ENCODE measurements at regions not wholly inside any gene's neighbourhood (a gene's known extent, or its start where the extent isn't known, plus 50 kb on each side); places are given as distances from the start of the nearest gene placed in this dataset.

DNA sequence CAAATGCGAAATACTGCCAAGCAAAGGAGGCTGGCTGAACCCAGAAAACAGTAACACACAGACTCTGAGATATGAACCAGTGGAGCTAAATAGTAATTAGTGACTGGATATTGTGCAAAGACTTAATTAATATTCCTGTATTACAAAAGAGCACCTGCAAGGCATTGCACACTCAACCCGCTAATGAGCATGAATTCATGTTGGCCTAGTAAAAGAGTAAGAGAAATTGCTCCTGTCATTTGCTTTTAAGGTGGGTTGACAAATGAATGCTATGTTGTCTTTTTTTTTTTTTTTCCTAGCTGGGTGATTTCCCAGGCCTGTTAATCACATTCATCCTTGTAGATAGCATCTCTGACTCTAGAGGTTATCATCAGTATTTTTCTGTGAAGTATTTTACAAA lies 87.0 kb upstream of the CERS6 start:
- Histone ChIP-seq H3K27ac (ENCODE audit: extremely low read depth, low read depth, low read length) (no peak overlapping the region), H3K4me3 (ENCODE audit: low read depth, low read length) (no peak overlapping the region), H3K9me3 (ENCODE audit: control insufficient read depth, insufficient read depth, low read depth, low read length) (no peaks in the 10 kb centered on the region), H3K36me3 (ENCODE audit: control insufficient read depth in 2 of 2, insufficient read depth in 1 of 2, low read length in 2 of 2) (no peaks in the 10 kb centered on the region), H3K4me1 (ENCODE audit: control insufficient read depth, insufficient read depth, low read length) (no peaks in the 10 kb centered on the region)
- no peak for TF ChIP-seq ZNF423 (tag by site-specific recombination; IDR thresholded peaks at IDR 0.05)
- no peak for TF ChIP-seq ZNF214 (tag by site-specific recombination; IDR thresholded peaks at IDR 0.05; ENCODE audit: borderline replicate concordance)
- no peak for TF ChIP-seq ZNF174 (tag by site-specific recombination; IDR thresholded peaks at IDR 0.05)
- no peak for TF ChIP-seq ZNF175 (tag by site-specific recombination; IDR thresholded peaks at IDR 0.05)
- ChIA-PET POLR2A (no interaction called here), CTCF (interaction anchor here (0.6 to 1.9 kb wide), 3 partner anchors 20 to 1492 kb away, joined by 3 to 4 read pairs (median 3); no protein-coding TSS in a partner anchor)

DNA sequence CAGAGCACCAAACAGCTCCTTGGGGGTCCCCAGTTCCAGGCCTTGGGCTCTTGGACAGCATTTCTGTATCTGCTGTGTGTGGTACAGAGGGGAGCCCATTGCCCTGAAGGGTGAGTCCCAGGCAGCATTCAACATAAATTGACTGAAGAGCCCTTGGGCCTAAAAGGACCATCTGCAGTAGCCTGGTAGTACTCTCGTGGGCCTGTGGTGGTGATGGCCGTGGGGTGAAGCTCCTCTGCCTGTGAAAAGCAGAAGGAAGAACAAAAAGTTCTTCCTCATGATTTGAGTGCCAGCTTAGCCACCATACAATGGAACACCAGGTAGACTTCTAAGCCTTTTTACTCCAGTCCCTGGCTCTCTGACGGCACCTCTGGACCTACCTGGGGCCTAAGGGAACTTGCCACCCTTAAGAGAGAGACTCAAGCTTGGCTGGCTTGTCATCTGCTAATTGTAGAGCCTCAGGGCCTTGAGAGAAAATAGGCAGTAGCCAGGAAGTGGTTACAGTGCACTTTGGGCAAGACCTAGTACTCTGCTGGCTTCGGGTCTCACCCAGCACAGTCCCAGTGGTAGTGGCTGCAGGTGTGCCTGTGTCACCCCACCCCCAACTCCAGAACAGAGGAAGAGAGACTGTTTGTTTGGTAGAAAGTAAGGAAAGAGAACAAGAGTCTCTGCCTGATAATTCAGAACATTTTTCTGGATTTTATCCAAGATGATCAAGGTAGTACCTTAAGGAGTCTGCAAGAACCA lies 84.6 kb upstream of the CERS6 start:
- no peaks in the 10 kb centered on the region for H3K9me3 ChIP-seq (ENCODE audit: control insufficient read depth, insufficient read depth, low read depth, low read length)
- no peaks in the 10 kb centered on the region for H3K36me3 ChIP-seq (ENCODE audit: control insufficient read depth in 2 of 2, insufficient read depth in 1 of 2, low read length in 2 of 2)
- H3K4me3 ChIP-seq (ENCODE audit: low read depth, low read length), result no peak overlapping the region
- H3K27ac ChIP-seq (ENCODE audit: extremely low read depth, low read depth, low read length), result no peak overlapping the region
- no peaks in the 10 kb centered on the region for H3K4me1 ChIP-seq (ENCODE audit: control insufficient read depth, insufficient read depth, low read length)
- ChIA-PET CTCF (interaction anchor here (0.6 kb wide), 1 partner anchor 587 kb away, joined by 4 read pairs; no protein-coding TSS in a partner anchor), POLR2A (no interaction called here)
- no peak for TF ChIP-seq ZNF394 (tag by site-specific recombination; IDR thresholded peaks at IDR 0.05; ENCODE audit: borderline replicate concordance)

DNA sequence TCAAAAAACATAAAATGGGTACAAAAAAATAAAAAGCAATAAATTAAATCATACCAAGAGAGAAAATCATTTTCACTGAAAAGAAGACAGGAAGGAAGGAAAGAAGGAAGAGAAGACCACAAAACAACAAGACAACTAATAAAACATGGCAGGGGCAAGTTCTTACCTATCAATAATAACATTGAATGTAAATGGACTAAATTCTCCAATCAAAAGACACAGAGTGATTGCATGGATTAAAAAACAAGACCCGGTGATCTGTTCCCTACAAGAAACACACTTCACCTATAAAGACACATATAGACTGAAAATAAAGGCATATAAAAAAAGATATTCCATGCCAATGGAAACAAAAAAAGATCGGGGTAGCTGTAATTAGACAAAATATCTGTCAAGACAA lies 82.6 kb upstream of the CERS6 start:
- POLR2A ChIA-PET, result no interaction called here
- no peaks in the 10 kb centered on the region for H3K36me3 ChIP-seq (ENCODE audit: control insufficient read depth in 2 of 2, insufficient read depth in 1 of 2, low read length in 2 of 2)
- CTCF ChIA-PET, result no interaction called here
- H3K4me1 ChIP-seq (ENCODE audit: control insufficient read depth, insufficient read depth, low read length), result no peaks in the 10 kb centered on the region
- no peaks in the 10 kb centered on the region for H3K9me3 ChIP-seq (ENCODE audit: control insufficient read depth, insufficient read depth, low read depth, low read length)
- H3K4me3 ChIP-seq (ENCODE audit: low read depth, low read length), result no peak overlapping the region
- H3K27ac ChIP-seq (ENCODE audit: extremely low read depth, low read depth, low read length), result no peak overlapping the region
- TF ChIP-seq, protein P1, sequence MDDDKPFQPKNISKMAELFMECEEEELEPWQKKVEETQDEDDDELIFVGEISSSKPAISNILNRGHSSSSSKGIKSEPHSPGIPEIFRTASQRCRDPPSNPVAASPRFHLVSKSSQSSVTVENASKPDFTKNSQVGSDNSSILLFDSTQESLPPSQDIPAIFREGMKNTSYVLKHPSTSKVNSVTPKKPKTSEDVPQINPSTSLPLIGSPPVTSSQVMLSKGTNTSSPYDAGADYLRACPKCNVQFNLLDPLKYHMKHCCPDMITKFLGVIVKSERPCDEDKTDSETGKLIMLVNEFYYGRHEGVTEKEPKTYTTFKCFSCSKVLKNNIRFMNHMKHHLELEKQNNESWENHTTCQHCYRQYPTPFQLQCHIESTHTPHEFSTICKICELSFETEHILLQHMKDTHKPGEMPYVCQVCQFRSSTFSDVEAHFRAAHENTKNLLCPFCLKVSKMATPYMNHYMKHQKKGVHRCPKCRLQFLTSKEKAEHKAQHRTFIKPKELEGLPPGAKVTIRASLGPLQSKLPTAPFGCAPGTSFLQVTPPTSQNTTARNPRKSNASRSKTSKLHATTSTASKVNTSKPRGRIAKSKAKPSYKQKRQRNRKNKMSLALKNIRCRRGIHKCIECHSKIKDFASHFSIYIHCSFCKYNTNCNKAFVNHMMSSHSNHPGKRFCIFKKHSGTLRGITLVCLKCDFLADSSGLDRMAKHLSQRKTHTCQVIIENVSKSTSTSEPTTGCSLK (tag by site-specific recombination; IDR thresholded peaks at IDR 0.05), result no peak
- TF ChIP-seq KLF10 (tag by site-specific recombination; IDR thresholded peaks at IDR 0.05) (no peak), PRDM1 (tag by site-specific recombination; IDR thresholded peaks at IDR 0.05) (no peak), ZNF521 (tag by site-specific recombination; IDR thresholded peaks at IDR 0.05) (no peak), ZNF600 (tag by site-specific recombination; IDR thresholded peaks at IDR 0.05) (no peak), ZNF624 (tag by site-specific recombination; IDR thresholded peaks at IDR 0.05) (no peak), ZNF510 (tag by site-specific recombination; IDR thresholded peaks at IDR 0.05; ENCODE audit: insufficient replicate concordance) (no peak), ZNF670 (tag by site-specific recombination; IDR thresholded peaks at IDR 0.05; ENCODE audit: low read depth) (no peak), ZNF341 (tag by site-specific recombination; IDR thresholded peaks at IDR 0.05; ENCODE audit: low read depth) (no peak), ZNF529 (tag by site-specific recombination; IDR thresholded peaks at IDR 0.05; ENCODE audit: insufficient replicate concordance) (no peak), ZNF24 (tag by site-specific recombination; IDR thresholded peaks at IDR 0.05) (no peak), ZNF501 (tag by site-specific recombination; IDR thresholded peaks at IDR 0.05) (no peak), ZNF768 (tag by site-specific recombination; IDR thresholded peaks at IDR 0.05) (no peak), ZNF791 (tag by site-specific recombination; IDR thresholded peaks at IDR 0.05) (no peak)
- TF ChIP-seq, protein P2, sequence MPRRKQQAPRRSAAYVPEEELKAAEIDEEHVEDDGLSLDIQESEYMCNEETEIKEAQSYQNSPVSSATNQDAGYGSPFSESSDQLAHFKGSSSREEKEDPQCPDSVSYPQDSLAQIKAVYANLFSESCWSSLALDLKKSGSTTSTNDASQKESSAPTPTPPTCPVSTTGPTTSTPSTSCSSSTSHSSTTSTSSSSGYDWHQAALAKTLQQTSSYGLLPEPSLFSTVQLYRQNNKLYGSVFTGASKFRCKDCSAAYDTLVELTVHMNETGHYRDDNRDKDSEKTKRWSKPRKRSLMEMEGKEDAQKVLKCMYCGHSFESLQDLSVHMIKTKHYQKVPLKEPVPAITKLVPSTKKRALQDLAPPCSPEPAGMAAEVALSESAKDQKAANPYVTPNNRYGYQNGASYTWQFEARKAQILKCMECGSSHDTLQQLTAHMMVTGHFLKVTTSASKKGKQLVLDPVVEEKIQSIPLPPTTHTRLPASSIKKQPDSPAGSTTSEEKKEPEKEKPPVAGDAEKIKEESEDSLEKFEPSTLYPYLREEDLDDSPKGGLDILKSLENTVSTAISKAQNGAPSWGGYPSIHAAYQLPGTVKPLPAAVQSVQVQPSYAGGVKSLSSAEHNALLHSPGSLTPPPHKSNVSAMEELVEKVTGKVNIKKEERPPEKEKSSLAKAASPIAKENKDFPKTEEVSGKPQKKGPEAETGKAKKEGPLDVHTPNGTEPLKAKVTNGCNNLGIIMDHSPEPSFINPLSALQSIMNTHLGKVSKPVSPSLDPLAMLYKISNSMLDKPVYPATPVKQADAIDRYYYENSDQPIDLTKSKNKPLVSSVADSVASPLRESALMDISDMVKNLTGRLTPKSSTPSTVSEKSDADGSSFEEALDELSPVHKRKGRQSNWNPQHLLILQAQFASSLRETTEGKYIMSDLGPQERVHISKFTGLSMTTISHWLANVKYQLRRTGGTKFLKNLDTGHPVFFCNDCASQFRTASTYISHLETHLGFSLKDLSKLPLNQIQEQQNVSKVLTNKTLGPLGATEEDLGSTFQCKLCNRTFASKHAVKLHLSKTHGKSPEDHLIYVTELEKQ (tag by site-specific recombination; IDR thresholded peaks at IDR 0.05; ENCODE audit: borderline replicate concordance), result no peak
- TF ChIP-seq, protein P3, sequence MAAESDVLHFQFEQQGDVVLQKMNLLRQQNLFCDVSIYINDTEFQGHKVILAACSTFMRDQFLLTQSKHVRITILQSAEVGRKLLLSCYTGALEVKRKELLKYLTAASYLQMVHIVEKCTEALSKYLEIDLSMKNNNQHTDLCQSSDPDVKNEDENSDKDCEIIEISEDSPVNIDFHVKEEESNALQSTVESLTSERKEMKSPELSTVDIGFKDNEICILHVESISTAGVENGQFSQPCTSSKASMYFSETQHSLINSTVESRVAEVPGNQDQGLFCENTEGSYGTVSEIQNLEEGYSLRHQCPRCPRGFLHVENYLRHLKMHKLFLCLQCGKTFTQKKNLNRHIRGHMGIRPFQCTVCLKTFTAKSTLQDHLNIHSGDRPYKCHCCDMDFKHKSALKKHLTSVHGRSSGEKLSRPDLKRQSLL (tag by site-specific recombination; IDR thresholded peaks at IDR 0.05), result no peak
- TF ChIP-seq, protein P4, sequence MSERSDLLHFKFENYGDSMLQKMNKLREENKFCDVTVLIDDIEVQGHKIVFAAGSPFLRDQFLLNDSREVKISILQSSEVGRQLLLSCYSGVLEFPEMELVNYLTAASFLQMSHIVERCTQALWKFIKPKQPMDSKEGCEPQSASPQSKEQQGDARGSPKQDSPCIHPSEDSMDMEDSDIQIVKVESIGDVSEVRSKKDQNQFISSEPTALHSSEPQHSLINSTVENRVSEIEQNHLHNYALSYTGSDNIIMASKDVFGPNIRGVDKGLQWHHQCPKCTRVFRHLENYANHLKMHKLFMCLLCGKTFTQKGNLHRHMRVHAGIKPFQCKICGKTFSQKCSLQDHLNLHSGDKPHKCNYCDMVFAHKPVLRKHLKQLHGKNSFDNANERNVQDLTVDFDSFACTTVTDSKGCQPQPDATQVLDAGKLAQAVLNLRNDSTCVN (tag by site-specific recombination; optimal IDR thresholded peaks at IDR 0.05), result no peak

Measured in HEK293 (cell line).